ENCODE measurements at regions not wholly inside any gene's neighbourhood (a gene's known extent, or its start where the extent isn't known, plus 50 kb on each side); places are given as distances from the start of the nearest gene placed in this dataset.

DNA sequence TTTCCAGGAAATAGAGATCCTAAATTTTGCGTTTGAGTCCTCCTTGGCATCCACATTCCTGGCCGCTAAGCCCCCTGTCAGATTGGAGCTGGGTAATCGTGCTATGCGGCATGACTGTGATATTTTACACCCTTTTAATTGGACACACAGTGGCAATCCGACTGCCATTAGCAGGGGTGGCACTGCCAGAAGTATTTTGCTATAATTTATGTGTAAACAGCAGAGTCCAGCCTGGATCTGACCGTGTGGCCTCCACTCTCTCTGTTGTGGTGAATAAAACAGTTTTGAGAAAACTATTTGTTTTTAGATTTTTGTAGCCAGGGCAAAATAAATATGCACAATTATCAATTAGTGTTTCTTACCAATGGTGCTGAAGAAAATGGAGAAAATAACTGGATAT is 281.0 kb upstream of the IRX2 start:
- no peak for DNase-seq

DNA sequence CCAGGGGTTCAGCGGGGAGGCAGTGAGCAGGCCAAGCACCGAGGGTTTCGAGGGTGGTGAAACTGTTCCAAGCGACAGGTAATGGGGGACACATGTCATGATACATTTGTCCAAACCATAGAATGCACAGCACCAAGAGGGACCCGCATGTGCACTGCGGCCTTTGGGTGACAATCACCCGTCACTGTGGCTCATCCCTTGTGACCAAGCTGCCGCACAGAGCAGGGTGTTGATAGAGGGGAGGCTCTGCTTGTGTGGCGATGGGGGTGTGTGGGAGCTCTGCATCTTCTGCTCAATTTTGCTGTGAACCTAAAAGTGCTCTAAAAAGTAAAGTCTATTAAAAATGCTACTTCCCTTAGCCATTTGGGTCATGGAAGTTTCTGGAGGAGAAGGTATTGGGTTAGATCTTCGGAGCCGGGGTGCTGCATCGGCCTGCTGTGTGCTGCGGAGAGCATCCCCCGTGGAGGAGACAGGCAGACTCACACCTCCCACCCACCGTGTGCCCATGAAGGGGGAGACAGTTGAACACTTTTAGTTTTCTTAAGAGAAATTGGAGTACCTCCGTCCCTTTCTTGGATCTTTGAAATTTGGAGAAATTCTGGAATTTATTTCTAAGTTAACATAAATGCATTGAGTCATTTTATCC is 280.4 kb upstream of the IRX2 start:
- DNase-seq: no peak

DNA sequence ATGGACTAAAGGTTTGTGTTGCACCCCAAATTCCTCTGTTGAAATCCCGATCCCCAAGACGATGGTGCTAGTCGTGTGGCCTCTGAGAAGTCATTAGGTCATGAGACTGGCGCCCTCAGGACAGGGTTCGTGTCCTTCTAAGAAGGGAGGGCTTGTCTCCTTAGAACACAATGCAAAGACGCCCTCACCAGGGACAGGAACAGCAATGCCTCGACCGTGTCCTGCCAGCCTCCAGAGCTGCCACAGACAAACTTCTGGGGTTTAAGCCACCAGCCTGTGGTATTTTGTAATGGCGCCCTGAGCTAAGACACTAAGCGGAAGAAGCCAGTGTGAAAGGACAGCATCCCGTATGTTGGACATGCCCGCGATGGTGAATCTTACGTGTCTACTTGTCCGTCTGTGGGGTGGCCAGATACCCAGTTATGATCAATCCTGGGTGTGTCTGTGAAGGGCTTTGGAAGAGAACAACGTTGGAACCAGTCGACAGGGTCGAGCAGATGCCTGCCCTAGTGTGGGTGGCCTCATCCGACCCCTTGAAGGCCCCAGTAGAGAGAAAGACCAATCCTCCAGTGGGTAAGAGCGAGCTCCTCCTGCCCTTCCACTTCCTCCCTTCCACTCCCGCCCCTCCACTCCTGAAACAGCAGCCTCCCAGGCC is 279.2 kb upstream of the IRX2 start:
- DNase-seq: no peak

DNA sequence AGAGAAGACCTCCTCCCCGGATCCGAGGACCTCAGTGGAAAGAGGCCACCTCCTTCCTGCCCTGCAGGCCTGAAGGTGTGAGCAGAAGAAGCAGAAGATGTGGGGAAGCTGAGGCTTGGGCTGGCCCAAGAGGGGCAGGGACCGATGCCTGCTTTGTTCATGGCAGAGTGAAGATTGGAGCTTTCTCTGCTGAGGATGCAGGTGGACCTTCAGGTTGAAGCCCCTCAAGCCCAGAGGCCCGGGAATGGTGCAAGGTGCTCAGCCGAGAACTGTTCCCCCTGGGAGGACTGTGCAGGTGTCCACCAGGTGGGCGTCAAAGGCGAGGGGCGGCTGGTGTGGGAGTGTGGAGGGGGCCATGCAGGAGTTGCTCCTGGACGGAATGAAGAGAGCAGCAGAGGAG is 277.9 kb upstream of the IRX2 start:
- no peak for DNase-seq

DNA sequence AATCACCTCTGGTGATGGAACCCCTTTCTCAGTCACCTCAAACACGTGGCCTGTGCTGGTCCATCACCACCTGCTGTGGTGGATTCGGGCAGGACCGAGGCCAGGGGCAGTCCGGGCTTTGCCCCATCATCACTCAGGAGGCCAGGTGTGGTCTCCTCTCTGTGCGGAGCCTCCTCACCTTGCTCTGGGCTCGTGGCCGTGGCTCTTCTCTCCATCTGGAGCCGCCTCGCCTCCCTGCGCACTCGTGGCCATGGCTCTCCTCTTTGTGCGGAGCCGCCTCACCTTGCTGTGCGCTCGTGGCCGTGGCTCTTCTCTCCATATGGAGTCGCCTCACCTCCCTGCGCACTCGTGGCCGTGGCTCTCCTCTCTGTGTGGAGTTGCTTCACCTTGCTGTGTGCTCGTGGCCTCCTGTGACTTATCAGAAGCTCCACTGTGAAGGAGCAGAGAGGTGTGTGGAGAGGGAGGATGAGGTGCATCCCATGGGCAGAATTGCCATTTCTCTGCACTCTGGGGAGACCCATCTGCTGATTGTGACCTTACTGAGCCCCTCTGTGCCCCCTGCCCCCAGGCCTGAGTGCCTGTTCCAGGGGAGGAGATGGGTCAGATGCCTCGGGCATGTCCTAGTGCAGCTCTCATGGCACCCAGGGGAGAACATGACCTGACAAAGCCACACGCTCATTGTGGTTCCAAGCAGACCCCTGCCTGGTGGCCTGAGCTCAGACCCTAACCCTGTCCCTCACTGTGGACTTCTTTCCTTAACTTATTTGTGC is 276.6 kb upstream of the IRX2 start:
- DNase-seq: no peak

DNA sequence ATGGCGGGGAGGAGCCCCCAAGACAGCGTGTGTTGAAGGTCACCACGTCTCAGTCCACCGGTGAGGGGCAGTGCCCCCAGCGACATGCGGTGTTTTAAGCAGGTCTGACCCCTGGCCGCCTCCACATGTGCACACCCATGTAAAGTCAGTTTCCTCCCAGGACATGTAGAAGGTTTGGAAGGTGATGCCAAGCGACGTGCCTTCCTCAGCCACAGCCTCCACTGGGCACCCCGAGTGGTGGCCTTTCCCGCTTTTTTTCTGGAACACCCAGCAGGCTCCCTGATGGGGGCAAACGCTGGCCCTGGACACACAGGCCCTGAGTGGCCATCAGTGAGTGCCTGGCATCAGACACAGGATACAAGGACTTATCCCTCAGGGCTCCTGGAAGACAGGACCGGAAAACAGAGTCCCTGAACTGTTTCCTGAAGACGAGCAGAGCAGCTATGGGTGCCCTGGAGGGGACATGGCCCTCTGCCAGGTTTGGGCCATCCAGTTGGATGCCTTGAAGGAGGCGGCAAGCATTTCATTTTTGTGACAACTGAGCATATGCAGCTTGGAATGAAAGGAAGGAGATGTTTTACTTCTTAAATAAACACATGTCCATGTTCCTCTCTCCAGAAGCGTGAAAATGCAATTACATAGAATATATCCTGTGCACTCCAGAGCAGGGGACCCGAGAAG is 275.8 kb upstream of the IRX2 start:
- DNase-seq: no peak

DNA sequence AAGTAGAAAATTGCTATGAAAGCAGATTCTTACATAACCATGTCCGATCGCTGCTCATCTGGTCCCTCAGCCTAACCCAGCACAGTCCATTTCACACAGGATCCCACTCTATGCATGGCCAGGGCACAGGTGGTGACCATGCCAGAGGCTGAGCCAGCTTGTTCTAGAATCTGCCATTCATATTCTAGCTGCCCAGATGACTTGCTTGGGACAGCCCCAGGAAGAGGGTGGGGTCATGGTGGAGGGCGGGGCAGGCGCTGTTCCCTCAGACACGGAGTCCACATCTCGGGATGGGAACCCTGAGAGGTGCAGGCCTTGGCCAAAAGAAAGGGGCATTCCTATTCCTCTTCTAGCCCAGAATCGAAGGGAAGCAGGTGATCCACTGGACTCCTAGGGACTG is 275.2 kb upstream of the IRX2 start:
- no peak for DNase-seq

DNA sequence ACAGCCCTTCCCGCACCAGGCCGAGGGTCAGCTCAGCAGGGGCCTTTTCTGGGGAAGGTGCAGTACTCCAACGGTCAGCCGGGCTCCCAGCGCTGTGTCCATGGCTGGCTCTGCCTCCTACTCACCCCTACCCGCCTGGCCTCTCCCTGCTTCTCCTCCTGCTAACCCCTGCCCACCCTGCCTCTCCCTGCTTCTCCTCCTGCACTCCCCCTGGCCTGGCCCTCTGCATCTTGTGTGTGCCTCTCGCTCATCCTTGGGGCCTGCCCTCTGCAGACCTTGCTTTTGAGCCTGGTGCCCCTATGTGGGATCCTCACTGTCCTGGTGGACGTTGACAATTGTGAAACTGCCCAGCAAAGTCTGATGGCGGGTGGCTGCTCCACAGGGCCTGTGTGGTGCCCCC is 274.6 kb upstream of the IRX2 start:
- no peak for DNase-seq

DNA sequence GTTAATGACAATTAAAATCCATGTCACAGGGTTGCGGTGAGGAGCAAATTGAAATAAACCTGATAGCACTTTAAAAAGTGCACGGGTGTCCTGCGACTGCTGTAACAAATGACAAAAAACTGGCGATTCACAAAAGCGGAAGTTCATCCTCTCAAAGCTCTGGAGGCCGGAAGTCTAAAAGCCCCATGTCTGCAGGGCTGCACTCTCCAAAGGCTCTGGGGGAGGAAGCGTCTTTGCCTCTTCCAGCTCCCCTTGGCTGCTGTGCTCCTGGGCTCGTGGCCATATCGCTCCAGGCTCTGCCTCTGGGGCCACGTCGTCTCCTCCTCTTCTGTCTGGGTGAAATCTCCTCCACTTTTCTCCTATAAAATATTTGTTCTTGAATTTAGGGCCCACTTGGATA is 273.9 kb upstream of the IRX2 start:
- DNase-seq: no peak

DNA sequence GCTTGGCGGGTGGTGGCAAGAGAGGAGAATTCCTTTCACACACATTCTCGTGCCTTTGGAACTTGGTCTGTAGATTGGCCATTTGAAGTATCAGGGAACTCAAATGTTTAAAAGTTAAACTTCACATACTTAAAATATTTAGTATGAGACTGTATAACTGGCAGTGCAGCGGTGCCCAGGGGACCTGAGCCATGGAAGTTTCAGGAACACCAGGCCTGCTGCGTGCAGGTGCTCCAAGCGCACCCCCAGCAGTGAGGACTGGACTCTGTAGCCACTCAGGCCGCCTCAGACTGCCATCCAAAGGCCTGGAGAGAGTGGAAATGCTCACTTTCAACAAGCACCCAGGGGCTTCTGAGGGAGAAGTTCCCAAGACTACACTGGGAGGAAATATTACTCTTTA is 273.5 kb upstream of the IRX2 start:
- DNase-seq: no peak

DNA sequence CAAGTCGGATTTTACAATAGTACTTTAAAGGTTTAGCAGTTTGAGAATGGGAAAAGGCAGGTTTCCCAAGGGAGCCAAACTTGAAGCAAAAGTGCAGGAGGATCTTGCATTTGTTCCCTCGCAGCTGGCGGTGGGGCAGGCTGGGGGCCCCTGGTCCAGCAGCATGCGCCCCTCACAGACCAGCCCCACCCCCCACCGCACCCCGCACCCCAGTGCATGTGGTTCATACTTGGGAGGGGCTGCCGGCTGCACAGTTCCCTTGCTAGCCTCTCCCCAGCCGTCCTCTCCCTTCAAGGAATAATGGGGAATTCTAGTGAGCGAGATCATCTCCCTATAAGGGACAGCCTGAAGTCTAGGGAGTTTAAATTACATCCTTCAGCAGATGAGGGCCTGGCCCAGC is 273.1 kb upstream of the IRX2 start:
- DNase-seq: no peak

DNA sequence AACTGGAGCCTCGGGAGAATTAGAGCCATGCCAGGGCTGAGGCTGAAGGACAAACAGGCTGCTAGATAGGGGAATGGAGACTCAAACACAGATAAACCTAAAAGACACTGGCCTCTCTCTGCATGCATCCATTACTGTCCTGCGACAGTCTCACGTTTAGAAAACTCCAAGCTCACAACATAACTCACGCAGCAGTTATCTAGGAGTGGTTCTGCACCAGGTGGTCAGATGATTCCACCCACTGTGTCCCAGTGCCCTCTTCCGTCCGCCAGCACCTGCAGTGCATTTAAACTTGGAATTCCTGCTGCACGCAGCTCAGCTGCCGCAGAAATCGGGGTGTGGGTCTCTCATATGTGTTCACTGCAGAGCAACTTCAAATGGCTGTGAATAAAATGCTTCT is 272.6 kb upstream of the IRX2 start:
- no peak for DNase-seq

DNA sequence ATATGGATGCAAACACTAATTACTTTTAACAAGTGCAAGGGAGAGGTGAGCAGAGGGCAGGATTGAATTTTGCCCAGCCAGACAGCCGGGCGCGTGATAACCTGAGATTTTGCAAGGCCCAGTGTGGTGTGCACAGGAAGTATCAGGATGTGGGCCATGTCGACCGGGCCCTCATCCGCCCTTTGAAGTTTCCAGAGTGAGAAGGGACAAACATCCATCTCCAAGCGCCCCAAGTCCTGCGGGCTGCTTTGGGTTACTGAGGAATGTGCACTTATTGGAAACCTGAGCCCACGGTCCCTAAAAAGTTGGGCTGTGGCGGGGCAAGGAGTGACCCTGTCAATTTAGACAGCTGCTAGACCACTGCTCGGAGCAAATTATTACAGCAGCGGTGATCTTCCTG is 272.2 kb upstream of the IRX2 start:
- no peak for DNase-seq

DNA sequence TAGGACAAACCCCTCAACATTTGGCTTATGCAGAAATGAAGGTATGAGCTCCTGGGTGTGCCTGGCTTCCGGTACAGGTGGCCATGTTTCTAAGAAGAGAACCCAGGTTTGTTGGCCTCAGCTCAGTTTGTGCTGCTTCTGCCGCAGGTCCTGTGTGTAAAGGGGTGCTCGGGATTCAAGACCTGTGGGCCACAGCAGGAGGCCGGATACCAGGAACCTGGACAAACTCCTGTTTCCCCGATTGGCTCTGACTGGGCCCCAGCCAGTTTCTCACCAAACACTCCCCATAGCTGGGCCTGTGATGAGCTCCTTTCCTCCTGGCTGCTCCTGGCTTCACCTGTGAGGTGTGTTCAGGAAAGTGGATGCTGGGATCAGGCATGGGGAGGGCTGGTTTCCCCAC is 271.2 kb upstream of the IRX2 start:
- no peak for DNase-seq

DNA sequence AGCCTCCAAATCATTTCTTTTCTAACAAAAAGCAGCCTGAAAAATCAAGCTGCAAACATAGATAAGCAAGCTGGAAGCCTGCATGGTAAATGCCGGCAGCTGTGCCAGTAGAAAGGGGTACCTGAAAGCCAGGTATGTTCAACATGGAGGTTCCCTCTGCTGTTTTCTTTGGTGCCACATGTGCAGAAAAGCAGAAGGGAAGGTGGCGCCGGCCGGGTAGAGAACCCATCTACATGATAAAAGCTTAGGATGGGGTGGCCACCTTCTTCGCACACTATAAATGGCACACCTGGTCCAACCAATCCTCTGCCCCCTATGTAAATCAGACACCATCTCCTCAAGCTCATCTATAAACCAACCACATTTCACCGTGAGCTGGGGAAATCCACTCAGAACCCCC is 268.9 kb upstream of the IRX2 start:
- no peak for DNase-seq

DNA sequence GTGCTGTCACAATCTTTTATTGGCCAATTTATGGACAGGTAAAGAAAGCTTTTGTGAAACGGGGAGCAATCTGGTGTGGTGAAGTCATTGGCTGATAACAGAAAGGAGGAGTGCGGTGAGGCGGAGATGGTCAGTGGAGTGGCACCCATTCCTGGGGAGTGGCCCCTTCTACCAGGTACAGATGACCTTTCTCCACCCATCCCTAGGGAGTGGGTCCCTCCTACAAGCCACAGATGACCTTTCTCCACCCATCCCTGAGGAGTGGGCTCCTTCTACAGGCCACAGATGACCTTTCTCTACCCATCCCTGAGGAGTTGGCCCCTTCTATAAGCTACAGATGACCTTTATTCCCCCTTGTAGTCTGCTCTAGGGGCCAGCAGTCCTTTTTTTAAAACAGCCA is 267.6 kb upstream of the IRX2 start:
- no peak for DNase-seq

DNA sequence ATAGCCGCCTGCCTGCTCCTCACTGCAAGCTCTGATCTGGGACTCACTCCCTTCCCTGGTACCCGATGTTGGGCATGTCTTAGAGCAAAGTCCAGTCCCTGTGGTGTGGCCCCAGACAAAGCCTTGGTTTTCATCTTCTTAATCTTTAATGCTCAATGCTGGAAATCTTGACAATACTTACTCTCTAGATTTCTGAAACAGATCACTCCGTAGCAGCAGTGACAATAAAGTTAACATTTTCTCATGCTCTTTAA is 260.2 kb upstream of the IRX2 start:
- no peak for DNase-seq

DNA sequence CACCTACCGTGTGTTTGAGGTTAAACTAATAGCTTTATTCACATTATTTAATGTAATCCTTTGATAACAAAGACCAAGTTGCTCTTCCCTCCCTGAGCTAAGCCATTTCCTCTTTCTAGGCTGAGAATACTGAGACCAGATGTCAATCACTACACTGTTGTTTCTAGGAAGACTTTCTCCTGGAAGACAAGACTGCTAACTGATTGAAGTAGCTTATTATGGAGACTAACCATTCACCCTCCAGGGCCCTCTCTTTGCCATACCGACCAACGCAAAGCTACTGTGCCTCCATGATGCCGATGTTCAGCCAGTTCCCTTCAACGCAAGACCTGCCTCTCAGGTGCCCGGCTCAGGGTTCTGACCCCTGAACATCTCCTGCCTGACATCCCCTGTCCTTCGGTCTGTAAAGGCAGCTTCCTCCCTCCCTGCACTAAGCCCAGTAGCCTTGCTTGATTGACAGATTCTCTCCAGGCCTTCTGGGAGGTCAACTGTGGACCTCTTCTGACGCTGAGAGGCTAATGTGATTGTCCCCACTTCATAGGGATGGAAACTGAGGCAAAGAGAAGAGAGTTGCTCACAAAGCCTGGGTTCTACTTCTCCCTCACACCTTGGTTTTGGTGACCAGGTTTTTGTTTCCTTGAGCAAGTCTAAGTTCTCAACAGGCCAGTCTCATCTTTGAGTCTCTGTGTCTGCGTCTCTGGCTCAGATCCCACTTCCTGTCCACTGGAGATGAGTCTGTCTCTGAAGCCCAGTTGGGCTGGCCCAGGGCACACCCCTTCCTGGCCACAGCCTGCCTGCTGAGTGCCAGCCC is 259.7 kb upstream of the IRX2 start:
- no peak for DNase-seq

DNA sequence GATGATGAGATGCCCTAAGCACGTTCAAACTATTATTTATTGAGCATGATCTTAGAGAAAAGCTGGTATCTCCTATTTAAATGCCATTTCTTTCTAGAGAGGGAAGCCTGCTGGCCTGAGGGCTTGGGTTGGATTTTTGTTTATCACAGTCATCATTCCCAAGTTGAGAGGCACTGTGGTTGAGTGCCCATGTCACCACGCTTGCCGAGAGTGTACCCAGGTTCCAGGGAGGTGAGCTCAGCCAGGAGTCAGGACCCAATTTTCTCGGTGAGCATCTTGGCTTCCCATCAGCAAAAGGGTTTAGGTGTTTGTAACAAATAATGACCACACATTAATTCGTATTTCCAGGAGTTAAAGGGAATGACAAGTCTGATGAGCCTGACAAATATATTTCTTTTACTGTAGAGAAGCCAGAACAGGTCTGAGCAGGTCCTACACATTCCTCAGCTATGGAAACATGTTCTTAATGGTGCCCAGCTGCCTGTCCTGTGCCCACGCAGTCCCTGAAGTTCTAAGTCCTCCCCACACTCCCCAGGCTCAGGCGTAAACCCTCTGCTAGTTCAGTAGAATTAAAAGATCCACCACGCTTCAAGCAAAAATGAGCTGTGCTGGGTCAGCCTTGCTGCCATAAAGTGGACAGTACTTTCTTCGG is 258.9 kb upstream of the IRX2 start:
- no peak for DNase-seq

DNA sequence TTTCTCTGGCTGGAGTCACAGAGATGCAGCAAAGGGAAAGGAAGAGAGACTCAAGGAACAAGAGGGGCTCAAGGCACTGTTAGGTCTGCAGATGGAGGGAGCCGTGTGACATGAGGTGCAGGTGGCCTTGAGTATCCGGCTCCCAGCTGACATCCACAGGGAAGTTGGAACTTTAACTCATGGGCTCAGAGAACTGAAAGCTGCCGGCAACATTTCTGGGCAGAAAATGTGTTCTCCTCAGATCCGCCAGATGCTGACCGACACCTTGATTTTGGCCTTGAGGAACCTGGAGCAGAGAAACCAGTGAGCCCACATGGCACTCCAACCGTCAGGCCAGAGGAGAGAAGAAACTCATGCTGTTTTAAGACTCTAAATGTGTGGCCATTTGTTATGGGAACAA is 258.1 kb upstream of the IRX2 start:
- no peak for DNase-seq

DNA sequence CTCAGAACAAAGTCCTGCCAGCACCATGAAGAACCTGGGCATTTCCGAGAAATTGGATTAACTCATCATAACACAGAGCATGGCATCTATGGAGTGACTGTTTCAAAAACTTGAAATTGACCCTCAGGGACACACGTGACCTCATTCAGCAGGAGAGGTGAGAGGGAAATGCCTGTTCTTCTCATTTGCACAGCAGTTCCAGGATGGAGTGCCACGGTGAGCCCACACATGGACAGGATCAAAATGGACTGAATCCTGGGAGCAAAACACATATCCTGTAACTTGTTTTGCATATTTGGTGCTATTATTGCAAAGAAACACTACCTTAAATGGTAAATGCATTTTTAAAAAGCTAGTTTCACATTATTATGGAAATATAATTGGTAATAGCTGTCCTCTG is 256.1 kb upstream of the IRX2 start:
- no peak for DNase-seq

DNA sequence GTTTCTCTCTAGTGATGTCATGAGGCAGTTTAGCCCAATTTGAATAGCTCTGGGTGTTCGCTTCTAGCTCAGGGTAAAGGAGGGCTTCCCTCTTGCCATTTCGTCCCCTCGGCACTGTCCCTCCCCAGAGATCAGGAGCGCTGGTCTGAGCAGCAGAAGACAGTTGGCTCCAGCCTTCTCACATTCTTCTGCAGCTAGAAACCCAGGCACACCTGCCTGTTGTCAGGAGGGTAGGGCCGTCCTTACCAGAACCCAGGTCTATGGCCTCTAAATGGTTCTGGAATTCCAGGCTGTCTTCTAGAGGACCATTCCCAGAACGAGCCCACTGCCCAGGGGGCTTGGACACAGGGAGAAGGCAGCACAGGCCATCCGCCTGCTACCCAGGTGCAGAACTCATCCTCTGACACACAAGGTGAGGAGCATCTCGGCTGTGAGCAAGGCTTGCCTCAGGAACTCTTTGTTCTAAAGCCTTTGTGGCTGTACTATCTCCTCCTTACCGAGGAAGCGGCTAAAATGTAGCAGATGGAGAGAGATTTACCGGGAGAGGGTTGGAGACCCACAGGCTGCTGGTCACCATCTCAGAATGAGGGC is 255.6 kb upstream of the IRX2 start:
- DNase-seq: no peak
